ENCODE measurements at regions not wholly inside any gene's neighbourhood (a gene's known extent, or its start where the extent isn't known, plus 50 kb on each side); places are given as distances from the start of the nearest gene placed in this dataset.

DNA sequence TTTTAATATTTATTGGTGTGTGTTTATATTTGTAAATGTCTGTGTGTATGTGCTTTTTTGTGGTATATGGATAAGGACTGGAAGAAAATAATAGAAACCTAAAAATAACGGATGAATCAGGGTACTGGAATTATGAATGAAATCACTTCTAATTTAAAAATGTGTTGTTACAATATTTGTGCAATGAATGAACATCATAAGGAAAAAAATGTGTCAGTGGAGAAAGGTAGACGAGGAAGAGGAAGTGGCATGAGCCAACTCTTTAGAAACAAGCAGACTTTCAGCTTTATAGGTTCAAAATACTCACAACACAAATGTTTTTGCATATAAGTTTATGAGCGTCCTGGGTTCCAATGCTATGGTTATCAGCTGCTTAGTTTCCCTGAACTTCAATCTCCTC lies 59.4 kb downstream of the SOX2 start:
- TF ChIP-seq POLR2A (IDR thresholded peaks at IDR 0.05) (no peak), POLR2AphosphoS5 (IDR thresholded peaks at IDR 0.05) (no peak)
- TF ChIP-seq, protein P1, sequence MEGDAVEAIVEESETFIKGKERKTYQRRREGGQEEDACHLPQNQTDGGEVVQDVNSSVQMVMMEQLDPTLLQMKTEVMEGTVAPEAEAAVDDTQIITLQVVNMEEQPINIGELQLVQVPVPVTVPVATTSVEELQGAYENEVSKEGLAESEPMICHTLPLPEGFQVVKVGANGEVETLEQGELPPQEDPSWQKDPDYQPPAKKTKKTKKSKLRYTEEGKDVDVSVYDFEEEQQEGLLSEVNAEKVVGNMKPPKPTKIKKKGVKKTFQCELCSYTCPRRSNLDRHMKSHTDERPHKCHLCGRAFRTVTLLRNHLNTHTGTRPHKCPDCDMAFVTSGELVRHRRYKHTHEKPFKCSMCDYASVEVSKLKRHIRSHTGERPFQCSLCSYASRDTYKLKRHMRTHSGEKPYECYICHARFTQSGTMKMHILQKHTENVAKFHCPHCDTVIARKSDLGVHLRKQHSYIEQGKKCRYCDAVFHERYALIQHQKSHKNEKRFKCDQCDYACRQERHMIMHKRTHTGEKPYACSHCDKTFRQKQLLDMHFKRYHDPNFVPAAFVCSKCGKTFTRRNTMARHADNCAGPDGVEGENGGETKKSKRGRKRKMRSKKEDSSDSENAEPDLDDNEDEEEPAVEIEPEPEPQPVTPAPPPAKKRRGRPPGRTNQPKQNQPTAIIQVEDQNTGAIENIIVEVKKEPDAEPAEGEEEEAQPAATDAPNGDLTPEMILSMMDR (IDR thresholded peaks at IDR 0.05) = no peak

Data from prostate gland (tissue), 2 donors.